Small intestine (tissue), 7 donors: ENCODE measurements at regions not wholly inside any gene's neighbourhood (a gene's known extent, or its start where the extent isn't known, plus 50 kb on each side); places are given as distances from the start of the nearest gene placed in this dataset.

ENCODE experiments used
- DNase-seq, 2 donors: peaks; one replicate each; pipeline versions ENCODE4 v3.0.0 to v3.0.0-alpha.2; 2013
- FAIRE-seq: peaks from 2 replicates; lab custom pipeline; 2012; peaks lifted over from hg19 to GRCh38; lab: Jason Lieb, UNC
- H3K27ac ChIP-seq, 3 donors: one replicate each; pipeline ENCODE4 v1.5.1; 2013; ENCODE audit warnings: low read length in 2 of 3, mild to moderate bottlenecking in 2 of 3, control low read depth in 1 of 3, inconsistent platforms in 1 of 3, low read depth in 1 of 3, moderate library complexity in 1 of 3
- H3K27me3 ChIP-seq, 3 donors: one replicate each; pipeline ENCODE4 v1.6.1; 2013; ENCODE audit warnings: low read length in 3 of 3, inconsistent platforms in 1 of 3; ENCODE audit not compliant: control insufficient read depth in 3 of 3, insufficient read depth in 3 of 3
- H3K36me3 ChIP-seq, 3 donors: one replicate each; pipeline ENCODE4 v1.6.1; 2013; ENCODE audit warnings: low read length in 3 of 3, inconsistent platforms in 1 of 3, low read depth in 1 of 3, mild to moderate bottlenecking in 1 of 3, moderate library complexity in 1 of 3; ENCODE audit not compliant: control insufficient read depth in 3 of 3, insufficient read depth in 2 of 3
- H3K4me1 ChIP-seq, 3 donors: one replicate each; pipeline ENCODE4 v1.6.1; 2013; ENCODE audit warnings: low read length in 2 of 3, inconsistent platforms in 1 of 3, low read depth in 1 of 3, mild to moderate bottlenecking in 1 of 3, moderate library complexity in 1 of 3; ENCODE audit not compliant: control insufficient read depth in 3 of 3, insufficient read depth in 2 of 3
- H3K4me3 ChIP-seq, 3 donors: one replicate each; pipeline ENCODE4 v1.5.1; 2013; ENCODE audit warnings: low read length in 3 of 3, control low read depth in 1 of 3, inconsistent platforms in 1 of 3, low read depth in 1 of 3, mild to moderate bottlenecking in 1 of 3, moderate library complexity in 1 of 3
- H3K9me3 ChIP-seq, 2 donors: one replicate each; pipeline ENCODE4 v1.6.1; 2013; ENCODE audit warnings: low read depth in 1 of 2, low read length in 1 of 2; ENCODE audit not compliant: control insufficient read depth in 2 of 2, insufficient read depth in 1 of 2
- WGBS, 3 donors: extraction: QIAGEN DNeasy Blood & Tissue Kit; methylation state at CpG; one replicate each; pipeline ENCODE4 v1.1.7; 2013; 5-methylcytosine and 5-hydroxymethylcytosine counted together
- donor health status: healthy with polysubstance abuse.
- donor health status: control.
- donor health status: control.
- donor health status: Bipolar disorder and iron deficiency.
- donor health status: healthy.

GRCh38 chr18:37864122-37864521, 298.5 kb upstream of the CELF4 start:
- FAIRE-seq: no peak
- H3K27me3 ChIP-seq: no peaks in the 10 kb centered on the region
- H3K27ac ChIP-seq: no peak overlapping the region
- no peak for DNase-seq
- no peaks in the 10 kb centered on the region for H3K36me3 ChIP-seq
- H3K9me3 ChIP-seq: no peaks in the 10 kb centered on the region
- no peaks in the 10 kb centered on the region for H3K4me1 ChIP-seq
- no peak overlapping the region for H3K4me3 ChIP-seq
- 78 to 92% (median 92%) methylated on average over 1 of the region's 1 CpG for WGBS, 3 donors

DNA sequence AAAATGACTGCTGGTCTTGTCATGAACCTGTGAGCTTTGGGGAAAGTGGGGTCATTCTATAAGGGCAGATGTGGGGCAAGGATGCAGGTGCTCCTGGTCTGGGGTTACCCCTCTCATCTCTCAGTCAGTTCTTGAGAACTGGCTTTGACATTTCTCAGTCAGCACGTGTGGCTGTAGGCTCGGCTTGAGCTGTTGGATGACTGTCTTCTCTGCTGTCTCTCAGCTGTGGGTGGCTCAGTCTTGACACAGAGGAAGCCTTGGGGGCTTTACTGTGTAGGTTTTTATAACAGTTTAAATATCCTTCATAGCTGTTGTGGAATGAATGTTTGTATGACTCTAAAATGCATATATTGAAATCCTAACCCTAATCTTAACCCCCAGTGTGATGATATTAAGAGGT, 296.4 kb upstream of the CELF4 start:
- H3K4me1 ChIP-seq: no peaks in the 10 kb centered on the region
- no peak overlapping the region for H3K4me3 ChIP-seq
- no peaks in the 10 kb centered on the region for H3K9me3 ChIP-seq
- H3K27me3 ChIP-seq: no peaks in the 10 kb centered on the region
- WGBS, 3 donors: 42 to 65% (median 54%) methylated on average over 2 of the region's 2 CpGs
- no peak for DNase-seq
- FAIRE-seq: no peak
- H3K36me3 ChIP-seq: no peaks in the 10 kb centered on the region
- no peak overlapping the region for H3K27ac ChIP-seq

DNA sequence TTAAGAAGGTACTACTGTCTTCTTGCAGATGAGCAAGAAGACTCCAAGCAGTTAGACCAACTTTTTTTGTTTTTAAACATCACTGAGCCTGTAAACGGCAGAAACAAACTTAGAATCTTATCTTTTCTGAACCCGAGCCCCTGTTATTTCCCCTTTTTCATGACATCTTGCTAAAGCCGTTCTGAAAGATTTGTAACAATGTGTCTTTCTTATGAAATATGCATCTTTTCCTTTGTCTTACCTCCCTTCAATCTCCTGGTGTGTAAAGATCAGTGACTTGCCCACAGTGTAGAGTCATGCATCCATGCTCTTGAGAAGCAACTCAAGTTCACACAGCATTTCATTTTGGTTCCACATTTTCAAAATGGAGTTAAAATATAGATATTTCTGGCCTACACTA, 288.8 kb upstream of the CELF4 start:
- H3K36me3 ChIP-seq: no peaks in the 10 kb centered on the region
- 65 to 71% (median 67%) methylated on average over 3 of the region's 3 CpGs for WGBS, 3 donors
- H3K27me3 ChIP-seq: no peaks in the 10 kb centered on the region
- no peak for DNase-seq
- H3K27ac ChIP-seq: no peak overlapping the region
- no peaks in the 10 kb centered on the region for H3K9me3 ChIP-seq
- H3K4me3 ChIP-seq: no peak overlapping the region
- H3K4me1 ChIP-seq: no peaks in the 10 kb centered on the region
- FAIRE-seq: no peak

- H3K36me3 ChIP-seq: no peaks in the 10 kb centered on the region
- no peak for FAIRE-seq
- H3K27me3 ChIP-seq: no peaks in the 10 kb centered on the region
Measured at GRCh38 chr18:37853706-37854105, 288.1 kb upstream of the CELF4 start.

DNA sequence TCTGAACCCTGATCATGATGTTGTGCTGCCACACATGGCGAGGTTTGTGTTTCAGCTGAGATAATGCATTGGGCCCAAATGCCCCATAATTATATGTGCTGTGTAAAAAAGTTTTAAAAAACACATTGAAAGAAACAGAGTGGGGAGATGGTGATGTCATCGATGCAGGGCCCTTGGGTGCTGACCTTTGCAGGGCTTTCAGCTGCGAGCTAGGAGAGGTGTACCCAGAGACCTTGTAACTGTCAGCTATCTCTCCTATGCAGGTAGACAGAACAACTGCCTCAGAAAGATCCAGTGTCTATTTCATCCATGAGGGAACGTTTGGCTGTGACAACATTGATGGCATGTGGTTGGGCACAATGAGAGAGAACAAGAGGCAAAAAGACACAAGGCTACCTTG, 286.9 kb upstream of the CELF4 start:
- no peaks in the 10 kb centered on the region for H3K9me3 ChIP-seq
- DNase-seq (no peak), FAIRE-seq (no peak)
- 70 to 80% (median 76%) methylated on average over 4 of the region's 4 CpGs for WGBS, 3 donors
- H3K4me3 ChIP-seq: no peak overlapping the region
- H3K36me3 ChIP-seq: no peaks in the 10 kb centered on the region
- H3K4me1 ChIP-seq: no peaks in the 10 kb centered on the region
- no peaks in the 10 kb centered on the region for H3K27me3 ChIP-seq
- no peak overlapping the region for H3K27ac ChIP-seq

More at GRCh38 chr18:37853706-37854105, 288.1 kb upstream of the CELF4 start:
- Histone ChIP-seq H3K4me3 (no peak overlapping the region), H3K4me1 (no peaks in the 10 kb centered on the region), H3K27ac (no peak overlapping the region), H3K9me3 (no peaks in the 10 kb centered on the region)
- DNase-seq: no peak
- WGBS, 3 donors: 74 to 91% (median 78%) methylated on average over 3 of the region's 3 CpGs

- Histone ChIP-seq H3K4me1 (no peaks in the 10 kb centered on the region), H3K27me3 (no peaks in the 10 kb centered on the region), H3K27ac (no peak overlapping the region), H3K4me3 (no peak overlapping the region), H3K36me3 (no peaks in the 10 kb centered on the region), H3K9me3 (no peaks in the 10 kb centered on the region)
- FAIRE-seq (no peak), DNase-seq (no peak)
- WGBS, 3 donors: 52 to 67% (median 65%) methylated on average over 3 of the region's 3 CpGs
Measured at GRCh38 chr18:37847544-37847943, 281.9 kb upstream of the CELF4 start.

DNA sequence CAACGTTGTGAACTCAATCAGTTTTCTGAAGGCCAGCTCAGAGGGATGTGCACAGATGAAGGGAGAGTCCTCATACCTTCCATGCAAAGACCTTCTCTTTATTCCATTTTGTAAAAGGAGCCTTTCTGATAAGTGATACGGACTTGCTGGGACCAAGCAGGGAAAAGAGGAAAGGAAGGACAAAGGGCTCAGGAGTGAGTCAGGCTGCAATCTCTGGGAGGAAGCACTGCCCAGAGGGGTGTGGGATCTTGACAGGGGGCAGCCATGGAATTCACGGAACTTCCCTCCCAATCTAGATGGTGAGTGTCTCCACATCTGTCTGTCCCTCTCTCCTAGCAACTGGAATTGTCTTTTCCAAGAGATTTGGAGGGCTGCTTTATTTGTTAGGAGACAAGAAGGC, 281.4 kb upstream of the CELF4 start:
- no peaks in the 10 kb centered on the region for H3K36me3 ChIP-seq
- no peaks in the 10 kb centered on the region for H3K4me1 ChIP-seq
- no peak overlapping the region for H3K27ac ChIP-seq
- H3K27me3 ChIP-seq: no peaks in the 10 kb centered on the region
- 45 to 62% (median 49%) methylated on average over 3 of the region's 3 CpGs for WGBS, 3 donors
- H3K9me3 ChIP-seq: no peaks in the 10 kb centered on the region
- DNase-seq: no peak
- H3K4me3 ChIP-seq: no peak overlapping the region
- FAIRE-seq: no peak

- Histone ChIP-seq H3K4me3 (no peak overlapping the region), H3K27ac (no peak overlapping the region), H3K36me3 (no peaks in the 10 kb centered on the region), H3K27me3 (no peaks in the 10 kb centered on the region), H3K4me1 (no peaks in the 10 kb centered on the region), H3K9me3 (no peaks in the 10 kb centered on the region)
- no peak for FAIRE-seq
- WGBS, 3 donors: 89 to 95% (median 89%) methylated on average over 2 of the region's 2 CpGs
- DNase-seq: no peak
Measured at GRCh38 chr18:37845498-37845897, 279.9 kb upstream of the CELF4 start.

GRCh38 chr18:37844209-37844970, 278.8 kb upstream of the CELF4 start:
- Histone ChIP-seq H3K4me1 (no peaks in the 10 kb centered on the region), H3K36me3 (no peaks in the 10 kb centered on the region), H3K27me3 (no peaks in the 10 kb centered on the region), H3K4me3 (no peak overlapping the region), H3K9me3 (no peaks in the 10 kb centered on the region), H3K27ac (no peak overlapping the region)
- DNase-seq (no peak), FAIRE-seq (no peak)
- 48 to 62% (median 61%) methylated on average over 10 of the region's 10 CpGs for whole genome bisulfite sequencing, 3 donors
